Esophagus muscularis mucosa (tissue), 4 donors: ENCODE measurements at regions not wholly inside any gene's neighbourhood (a gene's known extent, or its start where the extent isn't known, plus 50 kb on each side); places are given as distances from the start of the nearest gene placed in this dataset.

Source experiments
- DNase-seq: peaks from one replicate; pipeline ENCODE4 v3.0.0-alpha.2; 2017; ENCODE audit errors: extremely low spot score
- H3K27ac ChIP-seq, 4 donors: fragments of 200-600 bp; sonication (generic); replicated peaks in 1 of 4; 1 replicate in 3 of 4; 2 replicates in 1 of 4; pipeline ENCODE4 v1.5.1; 2016 to 2019; ENCODE audit warnings: mild to moderate bottlenecking in 1 of 4
- H3K27me3 ChIP-seq, 4 donors: fragments of 200-600 bp; sonication (generic); one replicate each; pipeline versions ENCODE4 v1.5.1 to v1.6.0; 2016 to 2019
- H3K36me3 ChIP-seq, 4 donors: fragments of 200-600 bp; sonication (generic); one replicate each; pipeline ENCODE4 v1.5.1; 2016 to 2019
- H3K4me1 ChIP-seq, 4 donors: fragments of 200-600 bp; sonication (generic); one replicate each; pipeline ENCODE4 v1.5.1; 2016 to 2019
- H3K4me3 ChIP-seq, 4 donors: fragments of 200-600 bp; sonication (generic); 1 replicate in 2 of 4; 2 replicates in 2 of 4; pipeline ENCODE4 v1.5.1; 2016 to 2019; ENCODE audit warnings: mild to moderate bottlenecking in 4 of 4, moderate library complexity in 1 of 4
- H3K9me3 ChIP-seq, 4 donors: fragments of 200-600 bp; sonication (generic); 1 replicate in 3 of 4; 2 replicates in 1 of 4; pipeline ENCODE4 v1.5.1; 2016 to 2019
- CTCF ChIP-seq, 3 experiments: fragments of 200-600 bp in 2 of 3; fragments of 450-650 bp in 1 of 3; sonication (generic) in 2 of 3; IDR thresholded peaks; one replicate each; pipeline ENCODE4 v1.5.1; 2017 to 2019; ENCODE audit warnings: antibody characterized with exemption in 3 of 3, mild to moderate bottlenecking in 2 of 3, moderate library complexity in 1 of 3
- EP300 ChIP-seq: sonication (generic); formaldehyde crosslinking; IDR thresholded peaks from one replicate; pipeline ENCODE4 v1.6.1; 2017; ENCODE audit warnings: antibody characterized with exemption
- POLR2A ChIP-seq: fragments of 450-650 bp; IDR thresholded peaks from one replicate; pipeline ENCODE4 v1.6.1; 2017; ENCODE audit warnings: antibody characterized with exemption, moderate library complexity, mild to moderate bottlenecking, low read depth
- POLR2AphosphoS5 ChIP-seq, 2 donors: sonication (generic); formaldehyde crosslinking; IDR thresholded peaks; one replicate each; pipeline ENCODE4 v1.6.1; 2017; ENCODE audit warnings: antibody characterized with exemption in 2 of 2
- WGBS: methylation state at CpG from one replicate; pipeline ENCODE4 v1.1.5; 2018; 5-methylcytosine and 5-hydroxymethylcytosine counted together
- intact Hi-C: fragments of 100-400 bp; cut with DNase I; formaldehyde crosslinking; loops from one replicate; pipeline ENCODE4 v1.15.1; 2023

- WGBS = 76% methylated on average over 4 of the region's 4 CpGs
- intact Hi-C loops = loop anchor here (10.0 kb wide), 2 partner anchors 327 to 513 kb away; partner anchors contain the start of gene ATG5
- peaks cover 0 to 80% (median 40%) of the 10 kb centered on the region in 4 donors for H3K27me3 ChIP-seq
- no peak for DNase-seq
- no peaks in the 10 kb centered on the region for H3K9me3 ChIP-seq
- H3K4me1 ChIP-seq = peaks cover 16 to 29% (median 28%) of the 10 kb centered on the region in 4 donors
- no peak overlapping the region for H3K27ac ChIP-seq
- no peaks in the 10 kb centered on the region for H3K36me3 ChIP-seq
- no peak overlapping the region for H3K4me3 ChIP-seq
- no peak for TF ChIP-seq EP300
- no peak for TF ChIP-seq POLR2A
- TF ChIP-seq CTCF (IDR thresholded peaks at IDR 0.05) = no peak
- TF ChIP-seq POLR2AphosphoS5 (IDR thresholded peaks at IDR 0.05) = no peak
Measured at GRCh38 chr6:105997482-105997881, 88.7 kb upstream of the PRDM1 start.

- peak overlapping the region in 3 of 4 donors; percentile 72 to 77 (median 72) for H3K27ac ChIP-seq
- H3K27me3 ChIP-seq = peaks cover 0 to 100% (median 49%) of the 10 kb centered on the region in 4 donors
- 36% methylated on average over 6 of the region's 6 CpGs for WGBS
Measured at GRCh38 chr6:105995391-105995865, 90.7 kb upstream of the PRDM1 start.

GRCh38 chr6:105994591-105995390 is 91.3 kb upstream of the PRDM1 start:
- H3K4me1 ChIP-seq = peaks cover 20 to 41% (median 38%) of the 10 kb centered on the region in 4 donors
- 3% methylated on average over 38 of the region's 57 CpGs for WGBS
- TF ChIP-seq POLR2A = no peak
- peak; percentile 65 to 68 for TF ChIP-seq POLR2AphosphoS5 (IDR thresholded peaks at IDR 0.05)
- H3K4me3 ChIP-seq = peak overlapping the region; percentile 52 to 68 (median 60)
- no peak for DNase-seq
- no peaks in the 10 kb centered on the region for H3K9me3 ChIP-seq
- no peaks in the 10 kb centered on the region for H3K36me3 ChIP-seq
- H3K27ac ChIP-seq = peak overlapping the region; percentile 56 to 77 (median 72)
- intact Hi-C loops = loop anchor here (10.0 kb wide), 2 partner anchors 330 to 510 kb away; partner anchors contain the start of gene ATG5
- H3K27me3 ChIP-seq = peaks cover 0 to 100% (median 52%) of the 10 kb centered on the region in 4 donors

More at GRCh38 chr6:105995391-105995865, 90.7 kb upstream of the PRDM1 start:
- H3K4me3 ChIP-seq = peak overlapping the region; percentile 52 to 68 (median 60)
- TF ChIP-seq POLR2AphosphoS5 (IDR thresholded peaks at IDR 0.05) (no peak), POLR2A (no peak), CTCF (IDR thresholded peaks at IDR 0.05) (no peak), EP300 (no peak)
- intact Hi-C loops = loop anchor here (10.0 kb wide), 2 partner anchors 329 to 511 kb away; partner anchors contain the start of gene ATG5
- no peaks in the 10 kb centered on the region for H3K36me3 ChIP-seq
- H3K4me1 ChIP-seq = peaks cover 20 to 41% (median 38%) of the 10 kb centered on the region in 4 donors
- no peaks in the 10 kb centered on the region for H3K9me3 ChIP-seq
- DNase-seq = no peak

GRCh38 chr6:105994118-105994590 is 92.0 kb upstream of the PRDM1 start:
- no peaks in the 10 kb centered on the region for H3K9me3 ChIP-seq
- H3K27ac ChIP-seq = peak overlapping the region; percentile 56 to 77 (median 72)
- intact Hi-C loops = loop anchor here (10.0 kb wide), 2 partner anchors 331 to 509 kb away; partner anchors contain the start of gene ATG5
- H3K4me3 ChIP-seq = peak overlapping the region; percentile 52 to 68 (median 60)
- DNase-seq = no peak
- no peaks in the 10 kb centered on the region for H3K36me3 ChIP-seq
- H3K27me3 ChIP-seq = peaks cover 0 to 100% (median 54%) of the 10 kb centered on the region in 4 donors
- TF ChIP-seq POLR2A = no peak
- TF ChIP-seq POLR2AphosphoS5 (IDR thresholded peaks at IDR 0.05) = peak in 1 of 2 donors; percentile 33
- peaks cover 20 to 41% (median 38%) of the 10 kb centered on the region in 4 donors for H3K4me1 ChIP-seq
- 9% methylated on average over 41 of the region's 44 CpGs for WGBS

GRCh38 chr6:105993341-105994117 is 92.6 kb upstream of the PRDM1 start:
- H3K4me1 ChIP-seq = peaks cover 20 to 41% (median 38%) of the 10 kb centered on the region in 4 donors
- TF ChIP-seq EP300 (no peak), POLR2AphosphoS5 (IDR thresholded peaks at IDR 0.05) (no peak), POLR2A (no peak), CTCF (IDR thresholded peaks at IDR 0.05) (no peak)
- peaks cover 0 to 100% (median 54%) of the 10 kb centered on the region in 4 donors for H3K27me3 ChIP-seq
- H3K27ac ChIP-seq = peak overlapping the region; percentile 56 to 77 (median 72)
- H3K9me3 ChIP-seq = no peaks in the 10 kb centered on the region
- no peaks in the 10 kb centered on the region for H3K36me3 ChIP-seq
- 32% methylated on average over 23 of the region's 23 CpGs for WGBS
- intact Hi-C loops = loop anchor here (10.0 kb wide), 2 partner anchors 331 to 509 kb away; partner anchors contain the start of gene ATG5
- H3K4me3 ChIP-seq = peak overlapping the region; percentile 52 to 68 (median 60)
- DNase-seq = no peak
